Mesenchymal stem cell (in vitro differentiated cells and primary cell): ENCODE measurements at regions not wholly inside any gene's neighbourhood (a gene's known extent, or its start where the extent isn't known, plus 50 kb on each side); places are given as distances from the start of the nearest gene placed in this dataset.

Experiments used
- DNase-seq: peaks from one replicate; pipeline ENCODE4 v3.0.0-alpha.2; 2013
- H2AFZ ChIP-seq: one replicate; pipeline ENCODE4 v1.6.1; 2013; ENCODE audit warnings: low read depth, mild to moderate bottlenecking, control low read depth, inconsistent platforms, low read length, moderate library complexity
- H2AK5ac ChIP-seq: 2 replicates; pipeline ENCODE4 v1.6.1; 2013; ENCODE audit warnings: low read length, moderate library complexity, mild to moderate bottlenecking, inconsistent platforms; ENCODE audit not compliant: severe bottlenecking
- H2BK120ac ChIP-seq: one replicate; pipeline ENCODE4 v1.6.1; 2013; ENCODE audit warnings: low read depth, mild to moderate bottlenecking, inconsistent platforms, low read length, moderate library complexity
- H2BK12ac ChIP-seq, 2 experiments: one replicate each; pipeline ENCODE4 v1.6.1; 2013; ENCODE audit warnings: inconsistent platforms in 2 of 2, low read length in 2 of 2, mild to moderate bottlenecking in 2 of 2, moderate library complexity in 2 of 2, control low read depth in 1 of 2
- H2BK15ac ChIP-seq: one replicate; pipeline ENCODE4 v1.6.1; 2013; ENCODE audit warnings: mild to moderate bottlenecking, low read depth, inconsistent platforms; ENCODE audit not compliant: poor library complexity, severe bottlenecking
- H2BK5ac ChIP-seq: 2 replicates; pipeline ENCODE4 v1.6.1; 2013; ENCODE audit warnings: low read depth, mild to moderate bottlenecking, low read length, control low read depth, inconsistent platforms; ENCODE audit not compliant: poor library complexity, severe bottlenecking
- H3K14ac ChIP-seq, 2 experiments: one replicate each; pipeline ENCODE4 v1.6.1; 2013; ENCODE audit warnings: inconsistent platforms in 2 of 2, low read length in 2 of 2, control low read depth in 1 of 2, mild to moderate bottlenecking in 1 of 2, moderate library complexity in 1 of 2
- H3K18ac ChIP-seq, 2 experiments: one replicate each; pipeline ENCODE4 v1.6.1; 2013; ENCODE audit warnings: inconsistent platforms in 2 of 2, low read length in 2 of 2, control low read depth in 1 of 2, low read depth in 1 of 2, mild to moderate bottlenecking in 1 of 2
- H3K23ac ChIP-seq, 2 experiments: one replicate each; pipeline ENCODE4 v1.6.1; 2013; ENCODE audit warnings: inconsistent platforms in 2 of 2, low read length in 2 of 2, mild to moderate bottlenecking in 2 of 2, moderate library complexity in 2 of 2, control low read depth in 1 of 2
- H3K27ac ChIP-seq: 2 replicates; pipeline ENCODE4 v1.5.1; 2013; ENCODE audit warnings: mild to moderate bottlenecking, moderate library complexity, low read length, control low read depth, inconsistent platforms; ENCODE audit not compliant: poor library complexity, severe bottlenecking
- H3K27me3 ChIP-seq, 2 experiments: 2 replicates each; pipeline versions ENCODE4 v1.6.1 to v1.7.0; 2013; ENCODE audit warnings: low read length in 2 of 2, mild to moderate bottlenecking in 2 of 2, moderate library complexity in 2 of 2, control low read depth in 1 of 2, inconsistent platforms in 1 of 2; ENCODE audit not compliant: control insufficient read depth in 1 of 2, insufficient read depth in 1 of 2
- H3K36me3 ChIP-seq, 2 experiments: 2 replicates each; pipeline versions ENCODE4 v1.6.1 to v1.7.0; 2013; ENCODE audit warnings: low read length in 2 of 2, control low read depth in 1 of 2, inconsistent platforms in 1 of 2, low read depth in 1 of 2, mild to moderate bottlenecking in 1 of 2; ENCODE audit not compliant: insufficient read depth in 2 of 2, control insufficient read depth in 1 of 2
- H3K4ac ChIP-seq, 2 experiments: one replicate each; pipeline ENCODE4 v1.6.1; 2013; ENCODE audit warnings: inconsistent platforms in 2 of 2, low read length in 2 of 2, mild to moderate bottlenecking in 2 of 2, moderate library complexity in 2 of 2, control low read depth in 1 of 2, low read depth in 1 of 2
- H3K4me1 ChIP-seq: 2 replicates; pipeline ENCODE4 v1.6.1; 2013; ENCODE audit warnings: low read depth, low read length, control low read depth; ENCODE audit not compliant: control insufficient read depth, insufficient read depth
- H3K4me2 ChIP-seq: 2 replicates; pipeline ENCODE4 v1.6.1; 2013; ENCODE audit warnings: low read length, mild to moderate bottlenecking, inconsistent platforms; ENCODE audit not compliant: poor library complexity, severe bottlenecking
- H3K4me3 ChIP-seq, 2 experiments: 2 replicates each; pipeline versions ENCODE4 v1.5.1 to v1.7.0; 2013; ENCODE audit warnings: low read length in 2 of 2, mild to moderate bottlenecking in 2 of 2, control low read depth in 1 of 2, low read depth in 1 of 2; ENCODE audit not compliant: insufficient read depth in 1 of 2
- H3K79me1 ChIP-seq: replicated peaks from 2 replicates; pipeline ENCODE4 v1.6.1; 2013; ENCODE audit warnings: mild to moderate bottlenecking, control low read depth, low read length, inconsistent platforms; ENCODE audit not compliant: poor library complexity, severe bottlenecking
- H3K9ac ChIP-seq: 2 replicates; pipeline ENCODE4 v1.7.0; 2013; ENCODE audit warnings: mild to moderate bottlenecking, low read length, moderate library complexity
- H3K9me3 ChIP-seq: 2 replicates; pipeline ENCODE4 v1.7.0; 2013; ENCODE audit warnings: mild to moderate bottlenecking, low read length; ENCODE audit not compliant: control insufficient read depth
- H4K8ac ChIP-seq: one replicate; pipeline ENCODE4 v1.6.1; 2013; ENCODE audit warnings: inconsistent platforms, mild to moderate bottlenecking, low read length, moderate library complexity
- H4K91ac ChIP-seq: one replicate; pipeline ENCODE4 v1.6.1; 2013; ENCODE audit warnings: mild to moderate bottlenecking, low read length, inconsistent platforms
- WGBS: methylation state at CpG from one replicate; pipeline ENCODE4 v1.1.7; 2013; ENCODE audit warnings: mixed read lengths; 5-methylcytosine and 5-hydroxymethylcytosine counted together

DNA sequence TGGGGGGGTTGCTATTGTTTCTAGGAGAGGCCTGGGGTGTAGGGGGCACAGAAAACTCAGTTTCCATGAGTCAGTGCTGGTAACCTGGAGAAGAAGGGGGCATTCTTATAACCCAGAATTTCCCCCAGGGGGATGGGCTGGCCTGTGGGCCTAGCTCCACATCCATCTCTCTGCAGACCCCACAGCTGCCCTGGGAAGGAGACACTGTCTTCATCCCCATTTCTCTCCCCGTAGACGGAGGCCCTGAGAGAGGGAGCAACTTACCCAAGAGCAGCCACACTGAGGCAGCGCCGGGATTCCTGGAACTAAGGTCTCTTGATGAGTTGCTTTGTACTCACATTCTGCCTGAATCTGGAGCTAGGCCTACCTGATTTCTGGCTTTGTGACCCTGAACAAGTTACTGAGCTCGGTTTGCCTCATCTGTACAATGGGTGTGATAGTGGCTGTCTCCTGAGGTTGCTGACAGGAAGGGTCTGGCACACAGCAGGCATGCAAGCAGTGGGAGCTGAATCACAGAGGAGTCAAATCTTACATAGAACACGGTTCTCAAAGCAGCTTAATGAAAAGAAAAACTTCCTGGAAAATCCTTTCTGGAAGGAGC, 55.0 kb upstream of the LCTL start:
- Histone ChIP-seq H2BK12ac (no peak overlapping the region), H3K18ac (no peak overlapping the region), H3K4me2 (no peak overlapping the region), H3K9me3 (no peaks in the 10 kb centered on the region), H3K23ac (no peak overlapping the region), H2BK15ac (peak overlapping the region; percentile 0), H3K4ac (no peak overlapping the region), H3K9ac (no peak overlapping the region), H3K4me3 (no peak overlapping the region), H3K79me1 (no peaks in the 10 kb centered on the region), H2BK120ac (no peak overlapping the region), H3K36me3 (no peaks in the 10 kb centered on the region), H3K14ac (no peak overlapping the region), H3K4me1 (peaks cover 23% of the 10 kb centered on the region), H2BK5ac (no peak overlapping the region), H4K8ac (no peak overlapping the region), H4K91ac (no peak overlapping the region), H2AFZ (no peak overlapping the region), H2AK5ac (peak overlapping the region; percentile 17), H3K27ac (no peak overlapping the region), H3K27me3 (no peaks in the 10 kb centered on the region)
- 95% methylated on average over 6 of the region's 6 CpGs for WGBS
- DNase-seq, result no peak

DNA sequence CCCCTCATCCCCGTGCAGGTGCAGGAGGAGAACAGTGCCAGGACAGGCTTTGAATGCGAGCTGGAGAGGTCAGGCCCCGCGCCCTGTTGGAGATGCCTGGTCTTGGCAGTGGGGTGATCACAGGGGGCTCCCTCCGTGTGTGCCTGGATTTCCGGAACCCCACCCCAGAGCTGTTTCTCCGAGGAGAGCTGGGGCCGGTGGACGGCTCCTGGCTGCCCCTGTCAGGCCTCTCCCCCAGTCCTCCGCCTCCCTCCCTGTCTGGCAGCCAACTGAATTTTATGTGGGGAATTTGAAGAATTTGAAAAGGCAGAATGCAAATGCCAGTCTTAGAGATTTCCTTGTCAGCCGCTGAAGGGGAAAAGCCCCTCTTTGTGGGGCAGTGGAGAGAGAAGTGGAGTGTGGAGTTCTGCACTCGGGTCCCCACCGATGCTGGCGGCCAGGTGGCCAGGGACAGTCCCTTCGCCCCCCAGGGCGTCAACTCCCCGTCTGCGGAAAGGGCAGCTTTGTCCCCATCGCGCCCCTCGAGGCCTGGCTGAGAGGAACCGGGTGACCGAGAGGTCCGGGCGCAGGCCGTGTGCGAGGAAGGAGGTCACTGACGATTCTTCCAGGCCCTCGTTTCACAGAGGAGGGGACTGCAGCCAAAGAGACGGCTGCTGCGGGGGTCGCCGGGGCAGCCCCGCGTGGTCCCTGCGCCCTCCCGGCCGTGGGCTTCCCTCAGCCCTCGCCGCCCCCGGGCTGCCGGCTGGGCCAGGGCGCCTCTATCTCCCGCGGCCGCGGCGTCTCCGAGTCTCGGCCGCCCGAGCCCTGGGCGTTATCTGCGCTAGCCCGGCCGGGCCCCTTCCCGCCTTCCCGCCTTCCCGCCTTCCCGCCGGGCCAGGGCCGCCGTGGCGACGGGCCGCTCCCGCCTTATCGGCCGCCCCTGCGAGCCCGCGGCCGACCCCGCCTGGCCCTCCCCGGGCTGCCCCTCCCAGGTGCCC, 56.0 kb upstream of the LCTL start:
- H4K91ac ChIP-seq, result peak overlapping the region; percentile 57
- H2BK5ac ChIP-seq, result no peak overlapping the region
- H3K79me1 ChIP-seq, result no peaks in the 10 kb centered on the region
- H3K14ac ChIP-seq, result peak overlapping the region in 1 of 2 experiments; percentile 2
- H2BK12ac ChIP-seq, result peak overlapping the region; percentile 12 to 92
- peak overlapping the region; percentile 37 for H2BK15ac ChIP-seq
- no peak overlapping the region for H3K27ac ChIP-seq
- no peak overlapping the region for H2AFZ ChIP-seq
- peak overlapping the region in 1 of 2 experiments; percentile 73 for H3K23ac ChIP-seq
- H3K27me3 ChIP-seq, result no peaks in the 10 kb centered on the region
- H3K18ac ChIP-seq, result peak overlapping the region; percentile 11 to 86
- H4K8ac ChIP-seq, result peak overlapping the region; percentile 98
- no peaks in the 10 kb centered on the region for H3K36me3 ChIP-seq
- peak overlapping the region; percentile 38 for H2AK5ac ChIP-seq
- peak overlapping the region; percentile 98 for H2BK120ac ChIP-seq
- peak overlapping the region; percentile 68 to 93 for H3K4ac ChIP-seq
- H3K4me3 ChIP-seq, result no peak overlapping the region
- peak overlapping the region; percentile 57 for H3K9ac ChIP-seq
- peaks cover 23% of the 10 kb centered on the region for H3K4me1 ChIP-seq
- no peaks in the 10 kb centered on the region for H3K9me3 ChIP-seq
- 23% methylated on average over 39 of the region's 75 CpGs for WGBS
- DNase-seq, result no peak
- peak overlapping the region; percentile 81 for H3K4me2 ChIP-seq

DNA sequence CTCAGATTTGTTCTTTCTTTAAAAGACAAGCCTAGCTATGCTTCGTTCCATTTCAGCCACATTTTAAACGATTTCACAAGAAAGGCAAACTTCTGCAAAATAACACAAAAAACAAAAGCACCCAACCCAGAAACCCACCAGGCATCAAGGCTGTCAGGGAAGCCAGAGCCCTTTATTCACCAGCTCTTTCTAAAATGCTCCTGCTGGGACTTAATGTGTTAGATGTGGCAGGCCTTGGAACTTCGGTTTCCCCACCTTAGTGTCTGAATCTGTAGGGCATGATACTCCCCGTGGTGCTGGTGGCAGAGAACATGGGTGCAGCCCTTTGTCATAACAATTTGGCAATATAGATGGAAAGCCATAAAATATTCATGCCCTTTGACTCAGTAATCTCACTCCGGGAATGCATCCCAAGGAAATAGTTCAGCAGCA, 56.8 kb upstream of the LCTL start:
- no peak overlapping the region for H3K4ac ChIP-seq
- H3K4me1 ChIP-seq, result peaks cover 18% of the 10 kb centered on the region
- peak overlapping the region; percentile 50 for H4K8ac ChIP-seq
- no peak overlapping the region for H2AK5ac ChIP-seq
- no peak overlapping the region for H3K14ac ChIP-seq
- H3K9ac ChIP-seq, result peak overlapping the region; percentile 19
- H3K4me3 ChIP-seq, result no peak overlapping the region
- no peak overlapping the region for H2BK12ac ChIP-seq
- no peaks in the 10 kb centered on the region for H3K27me3 ChIP-seq
- H4K91ac ChIP-seq, result no peak overlapping the region
- no peaks in the 10 kb centered on the region for H3K36me3 ChIP-seq
- H2AFZ ChIP-seq, result no peak overlapping the region
- no peaks in the 10 kb centered on the region for H3K9me3 ChIP-seq
- no peak overlapping the region for H2BK120ac ChIP-seq
- WGBS, result 32% methylated on average over 5 of the region's 5 CpGs
- no peak overlapping the region for H3K27ac ChIP-seq
- no peak overlapping the region for H2BK5ac ChIP-seq
- H2BK15ac ChIP-seq, result peak overlapping the region; percentile 75
- H3K23ac ChIP-seq, result no peak overlapping the region
- H3K4me2 ChIP-seq, result no peak overlapping the region
- DNase-seq, result no peak
- H3K18ac ChIP-seq, result no peak overlapping the region
- no peaks in the 10 kb centered on the region for H3K79me1 ChIP-seq

DNA sequence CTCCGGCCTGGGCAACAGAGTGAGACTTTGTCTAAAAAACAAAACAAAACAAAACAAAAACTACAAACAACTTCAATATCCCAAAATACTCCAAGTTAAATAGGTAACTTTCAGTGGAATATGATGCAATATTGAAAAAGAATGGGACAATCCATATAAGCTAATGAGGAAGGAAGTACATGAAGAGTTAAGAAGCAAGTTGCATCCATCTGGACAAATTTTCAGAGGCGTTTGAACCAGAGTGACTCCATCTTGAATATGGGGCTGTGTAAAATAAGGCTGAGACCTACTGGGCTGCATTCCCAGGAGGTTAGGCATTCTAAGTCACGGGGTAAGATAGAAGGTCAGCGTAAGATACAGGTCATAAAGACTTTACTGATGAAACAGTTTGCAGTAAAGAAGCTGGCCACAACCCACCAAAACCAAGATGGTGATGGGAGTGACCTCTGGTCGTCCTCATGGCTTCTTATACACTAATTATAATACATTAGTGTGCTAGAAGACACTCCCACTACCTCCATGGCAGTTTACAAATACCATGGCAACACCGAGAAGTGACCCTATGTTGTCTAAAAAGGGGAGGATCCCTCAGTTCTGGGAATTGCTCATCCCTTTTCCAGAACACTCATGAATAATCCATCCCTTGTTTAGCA, 58.1 kb upstream of the LCTL start:
- Histone ChIP-seq H3K18ac (no peak overlapping the region), H3K4ac (no peak overlapping the region), H2BK12ac (no peak overlapping the region), H4K91ac (no peak overlapping the region), H3K14ac (no peak overlapping the region), H3K23ac (no peak overlapping the region), H2AFZ (no peak overlapping the region), H3K9ac (no peak overlapping the region), H3K4me3 (no peak overlapping the region), H2BK15ac (no peak overlapping the region), H2BK120ac (no peak overlapping the region), H4K8ac (no peak overlapping the region), H2BK5ac (no peak overlapping the region), H2AK5ac (no peak overlapping the region), H3K4me1 (peaks cover 15% of the 10 kb centered on the region), H3K36me3 (no peaks in the 10 kb centered on the region), H3K4me2 (no peak overlapping the region), H3K27me3 (no peaks in the 10 kb centered on the region), H3K27ac (no peak overlapping the region), H3K79me1 (no peaks in the 10 kb centered on the region), H3K9me3 (no peaks in the 10 kb centered on the region)
- no peak for DNase-seq
- 52% methylated on average over 5 of the region's 6 CpGs for WGBS
